ENCODE measurements at regions not wholly inside any gene's neighbourhood (a gene's known extent, or its start where the extent isn't known, plus 50 kb on each side); places are given as distances from the start of the nearest gene placed in this dataset.

- Histone ChIP-seq H3K27ac (ENCODE audit: low read depth, low read length) (no peak overlapping the region), H3K9me3 (ENCODE audit: low read length) (no peaks in the 10 kb centered on the region), H3K4me1 (ENCODE audit: insufficient read depth, low read length) (no peaks in the 10 kb centered on the region), H3K36me3 (ENCODE audit: insufficient read depth, low read length) (no peaks in the 10 kb centered on the region), H3K4me3 (ENCODE audit: low read length) (no peak overlapping the region), H3K27me3 (ENCODE audit: insufficient read depth, low read length, poor library complexity, severe bottlenecking) (no peaks in the 10 kb centered on the region)
- no peak for DNase-seq
- peaks cover 0 to 7% (median 5%) of the 10 kb centered on the region in 5 donors for H3K9me3 Mint-ChIP-seq
- H3K36me3 Mint-ChIP-seq: no peaks in the 10 kb centered on the region
- H3K27me3 Mint-ChIP-seq: peaks cover 25 to 59% of the 10 kb centered on the region in 2 donors
- ChIA-PET POLR2A (no interaction called here), CTCF (no interaction called here)
- H3K27ac Mint-ChIP-seq: no peak overlapping the region
- no peak overlapping the region for H3K4me3 Mint-ChIP-seq
- H3K4me1 Mint-ChIP-seq: no peaks in the 10 kb centered on the region
Observed at GRCh38 chr5:176711883-176712282, 64.6 kb downstream of the TSPAN17 start.

DNA sequence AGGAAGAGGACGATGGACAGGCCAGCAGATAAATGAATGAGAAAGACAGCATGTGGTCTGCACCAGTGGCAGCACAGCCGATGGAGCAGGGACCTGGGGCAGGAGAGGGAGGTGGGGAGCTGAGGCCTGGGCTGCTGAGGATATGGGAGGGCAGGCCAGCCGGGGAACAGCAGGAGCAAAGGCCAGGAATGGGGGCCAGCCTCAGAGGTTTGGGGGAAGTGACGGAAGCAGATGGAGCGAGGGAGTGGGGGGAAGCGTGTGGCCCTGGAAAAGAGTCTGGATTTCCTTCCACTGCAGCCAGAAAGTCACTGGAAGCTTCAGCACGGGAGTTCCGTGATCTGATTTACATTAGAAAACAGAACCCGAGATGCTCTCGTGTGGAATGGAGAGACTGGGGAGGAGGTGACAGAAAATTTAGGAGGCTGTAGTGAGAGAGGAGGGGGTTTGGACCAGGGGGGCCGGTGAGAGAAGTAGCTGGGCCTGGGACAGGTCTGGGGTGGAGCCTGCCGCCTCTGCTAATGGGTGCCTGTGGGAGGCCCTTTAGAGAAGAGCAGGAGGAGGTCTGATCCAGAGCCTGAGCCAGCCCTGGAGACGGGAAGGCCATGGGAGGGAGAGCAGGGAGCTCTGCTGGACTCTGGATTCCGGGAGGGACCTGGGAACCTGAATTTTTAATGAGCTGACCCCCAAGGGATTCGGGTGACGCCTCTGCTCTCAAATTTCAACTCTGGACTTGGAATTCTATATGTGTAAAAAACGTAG lies 65.4 kb downstream of the TSPAN17 start:
- Mint-ChIP-seq H3K27ac (no peak overlapping the region), H3K9me3 (peaks cover 0 to 7% (median 5%) of the 10 kb centered on the region in 5 donors), H3K36me3 (no peaks in the 10 kb centered on the region), H3K4me3 (no peak overlapping the region), H3K27me3 (peaks cover 28 to 66% of the 10 kb centered on the region in 2 donors), H3K4me1 (no peaks in the 10 kb centered on the region)
- Histone ChIP-seq H3K27me3 (ENCODE audit: insufficient read depth, low read length, poor library complexity, severe bottlenecking) (no peaks in the 10 kb centered on the region), H3K27ac (ENCODE audit: low read depth, low read length) (no peak overlapping the region), H3K4me3 (ENCODE audit: low read length) (no peak overlapping the region), H3K36me3 (ENCODE audit: insufficient read depth, low read length) (no peaks in the 10 kb centered on the region), H3K9me3 (ENCODE audit: low read length) (no peaks in the 10 kb centered on the region), H3K4me1 (ENCODE audit: insufficient read depth, low read length) (no peaks in the 10 kb centered on the region)
- ChIA-PET POLR2A (no interaction called here), CTCF (no interaction called here)
- DNase-seq: no peak

DNA sequence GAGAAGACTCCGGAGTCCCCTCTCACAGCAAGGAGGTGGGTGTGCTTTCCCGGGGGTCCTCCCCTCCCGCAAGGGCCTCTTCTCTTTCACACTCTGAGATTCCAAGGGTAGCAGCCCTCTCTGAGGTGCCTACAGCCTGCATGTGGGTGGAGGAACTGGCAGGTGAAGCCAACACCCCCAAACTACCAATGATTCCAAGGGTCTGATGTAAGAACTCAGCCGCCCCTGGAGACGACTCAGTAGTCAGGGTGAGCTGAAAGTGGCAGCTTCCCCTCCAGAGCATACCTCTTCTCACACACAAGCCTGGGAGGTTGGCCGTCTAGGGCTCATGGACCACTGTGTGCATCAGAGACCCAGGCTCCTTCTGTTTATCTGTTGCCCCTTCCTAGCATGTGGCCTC lies 66.1 kb downstream of the TSPAN17 start:
- ChIA-PET CTCF (no interaction called here), POLR2A (no interaction called here)
- no peaks in the 10 kb centered on the region for H3K36me3 Mint-ChIP-seq
- H3K4me1 ChIP-seq (ENCODE audit: insufficient read depth, low read length): no peaks in the 10 kb centered on the region
- no peaks in the 10 kb centered on the region for H3K27me3 ChIP-seq (ENCODE audit: insufficient read depth, low read length, poor library complexity, severe bottlenecking)
- no peak overlapping the region for H3K27ac ChIP-seq (ENCODE audit: low read depth, low read length)
- no peaks in the 10 kb centered on the region for H3K36me3 ChIP-seq (ENCODE audit: insufficient read depth, low read length)
- peaks cover 0 to 7% (median 5%) of the 10 kb centered on the region in 5 donors for H3K9me3 Mint-ChIP-seq
- H3K9me3 ChIP-seq (ENCODE audit: low read length): no peaks in the 10 kb centered on the region
- H3K4me3 ChIP-seq (ENCODE audit: low read length): no peak overlapping the region
- no peak overlapping the region for H3K4me3 Mint-ChIP-seq
- peaks cover 32 to 71% of the 10 kb centered on the region in 2 donors for H3K27me3 Mint-ChIP-seq
- H3K27ac Mint-ChIP-seq: no peak overlapping the region
- no peak for DNase-seq
- H3K4me1 Mint-ChIP-seq: no peaks in the 10 kb centered on the region

DNA sequence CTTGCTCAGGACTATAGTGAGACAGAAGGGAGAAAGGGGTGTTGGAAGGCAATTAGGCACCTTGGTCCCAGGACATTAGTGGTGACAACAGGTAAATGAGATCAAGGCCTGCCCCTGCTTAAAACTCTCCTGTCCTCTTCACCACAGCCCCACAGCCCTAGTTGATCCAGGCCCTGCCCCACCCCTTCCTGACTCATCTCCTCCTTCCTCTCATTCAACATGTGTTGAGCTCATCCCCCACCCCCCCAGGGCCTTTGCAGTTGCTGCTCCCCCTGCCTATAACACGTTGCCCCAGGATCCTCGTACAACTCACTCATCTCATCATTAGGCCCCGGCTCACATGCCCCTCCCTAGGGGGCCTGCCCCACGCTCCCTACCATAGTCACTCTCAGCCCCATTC lies 66.8 kb downstream of the TSPAN17 start:
- Histone ChIP-seq H3K27me3 (ENCODE audit: insufficient read depth, low read length, poor library complexity, severe bottlenecking) (no peaks in the 10 kb centered on the region), H3K36me3 (ENCODE audit: insufficient read depth, low read length) (no peaks in the 10 kb centered on the region), H3K4me3 (ENCODE audit: low read length) (no peak overlapping the region), H3K27ac (ENCODE audit: low read depth, low read length) (no peak overlapping the region), H3K4me1 (ENCODE audit: insufficient read depth, low read length) (no peaks in the 10 kb centered on the region), H3K9me3 (ENCODE audit: low read length) (no peaks in the 10 kb centered on the region)
- Mint-ChIP-seq H3K9me3 (peaks cover 0 to 7% (median 5%) of the 10 kb centered on the region in 5 donors), H3K36me3 (no peaks in the 10 kb centered on the region), H3K27ac (no peak overlapping the region), H3K4me3 (no peak overlapping the region), H3K4me1 (no peaks in the 10 kb centered on the region), H3K27me3 (peaks cover 38 to 73% of the 10 kb centered on the region in 2 donors)
- CTCF ChIA-PET: no interaction called here
- no peak for DNase-seq
- POLR2A ChIA-PET: no interaction called here

DNA sequence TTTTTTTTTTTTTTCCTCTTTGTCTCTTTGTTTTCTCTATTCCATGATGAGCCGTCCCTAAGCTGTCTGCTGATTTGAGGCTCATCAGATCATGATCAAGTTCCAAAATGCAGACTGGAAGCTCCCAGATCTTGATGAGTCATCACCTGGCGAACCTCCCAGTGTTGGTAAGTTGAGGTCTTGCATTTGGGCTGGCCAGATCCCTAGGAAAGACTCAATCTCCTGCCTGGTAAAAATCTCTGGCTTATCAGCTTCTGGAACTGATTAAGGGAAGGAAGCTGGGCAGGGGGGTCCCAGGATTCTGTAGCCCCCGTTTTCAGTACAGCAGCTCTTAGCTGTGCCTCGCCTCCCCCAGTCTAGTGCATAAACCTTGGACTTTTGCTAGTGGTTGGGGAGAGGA lies 69.0 kb downstream of the TSPAN17 start:
- peaks cover 0 to 2% (median 0%) of the 10 kb centered on the region in 3 donors for H3K4me1 Mint-ChIP-seq
- Histone ChIP-seq H3K36me3 (ENCODE audit: insufficient read depth, low read length) (no peaks in the 10 kb centered on the region), H3K4me1 (ENCODE audit: insufficient read depth, low read length) (no peaks in the 10 kb centered on the region), H3K27ac (ENCODE audit: low read depth, low read length) (no peak overlapping the region), H3K9me3 (ENCODE audit: low read length) (no peaks in the 10 kb centered on the region), H3K4me3 (ENCODE audit: low read length) (no peak overlapping the region), H3K27me3 (ENCODE audit: insufficient read depth, low read length, poor library complexity, severe bottlenecking) (no peaks in the 10 kb centered on the region)
- peaks cover 41 to 72% of the 10 kb centered on the region in 2 donors for H3K27me3 Mint-ChIP-seq
- ChIA-PET POLR2A (no interaction called here), CTCF (no interaction called here)
- no peak overlapping the region for H3K27ac Mint-ChIP-seq
- H3K9me3 Mint-ChIP-seq: peaks cover 0 to 7% (median 5%) of the 10 kb centered on the region in 5 donors
- no peak overlapping the region for H3K4me3 Mint-ChIP-seq
- no peaks in the 10 kb centered on the region for H3K36me3 Mint-ChIP-seq
- DNase-seq: no peak

- H3K4me1 Mint-ChIP-seq: peaks cover 16 to 19% (median 17%) of the 10 kb centered on the region in 3 donors
- H3K4me3 Mint-ChIP-seq: no peak overlapping the region
- Histone ChIP-seq H3K4me1 (ENCODE audit: insufficient read depth, low read length) (peaks cover 19% of the 10 kb centered on the region), H3K27me3 (ENCODE audit: insufficient read depth, low read length, poor library complexity, severe bottlenecking) (no peaks in the 10 kb centered on the region), H3K9me3 (ENCODE audit: low read length) (no peaks in the 10 kb centered on the region), H3K4me3 (ENCODE audit: low read length) (no peak overlapping the region), H3K27ac (ENCODE audit: low read depth, low read length) (no peak overlapping the region), H3K36me3 (ENCODE audit: insufficient read depth, low read length) (no peaks in the 10 kb centered on the region)
- H3K36me3 Mint-ChIP-seq: no peaks in the 10 kb centered on the region
- H3K27me3 Mint-ChIP-seq: peaks cover 29 to 59% of the 10 kb centered on the region in 2 donors
- CTCF ChIA-PET: no interaction called here
- no peak for DNase-seq
- H3K9me3 Mint-ChIP-seq: peaks cover 0 to 7% (median 1%) of the 10 kb centered on the region in 5 donors
- H3K27ac Mint-ChIP-seq: no peak overlapping the region
- POLR2A ChIA-PET: no interaction called here
Observed at GRCh38 chr5:176719113-176719739, 71.9 kb downstream of the TSPAN17 start.

- CTCF ChIA-PET: no interaction called here
Observed at GRCh38 chr5:176721509-176721908, 74.2 kb downstream of the TSPAN17 start.

GRCh38 chr5:176722757-176723156 lies 75.5 kb downstream of the TSPAN17 start:
- no peaks in the 10 kb centered on the region for H3K9me3 ChIP-seq (ENCODE audit: low read length)
- Mint-ChIP-seq H3K36me3 (no peaks in the 10 kb centered on the region), H3K4me1 (peaks cover 29 to 39% (median 32%) of the 10 kb centered on the region in 3 donors), H3K27ac (peak overlapping the region in 4 of 8 donors; percentile 22 to 86 (median 58)), H3K27me3 (peaks cover 18 to 59% of the 10 kb centered on the region in 2 donors), H3K4me3 (peak overlapping the region in 4 of 7 donors; percentile 48 to 59 (median 52)), H3K9me3 (no peaks in the 10 kb centered on the region)
- ChIA-PET POLR2A (no interaction called here), CTCF (interaction anchor here (1.2 kb wide), 1 partner anchor 65 kb away, joined by 3 read pairs; no protein-coding TSS in a partner anchor)
- no peaks in the 10 kb centered on the region for H3K36me3 ChIP-seq (ENCODE audit: insufficient read depth, low read length)
- peaks cover 19% of the 10 kb centered on the region for H3K4me1 ChIP-seq (ENCODE audit: insufficient read depth, low read length)
- H3K4me3 ChIP-seq (ENCODE audit: low read length): no peak overlapping the region
- H3K27me3 ChIP-seq (ENCODE audit: insufficient read depth, low read length, poor library complexity, severe bottlenecking): no peaks in the 10 kb centered on the region
- no peak for DNase-seq
- no peak overlapping the region for H3K27ac ChIP-seq (ENCODE audit: low read depth, low read length)

More at GRCh38 chr5:176721509-176721908, 74.2 kb downstream of the TSPAN17 start:
- H3K27ac ChIP-seq (ENCODE audit: low read depth, low read length): no peak overlapping the region
- H3K4me1 ChIP-seq (ENCODE audit: insufficient read depth, low read length): peaks cover 19% of the 10 kb centered on the region
- H3K27me3 Mint-ChIP-seq: peaks cover 21 to 62% of the 10 kb centered on the region in 2 donors
- DNase-seq: no peak
- H3K27ac Mint-ChIP-seq: peak overlapping the region in 1 of 8 donors; percentile 19
- peaks cover 29 to 35% (median 32%) of the 10 kb centered on the region in 3 donors for H3K4me1 Mint-ChIP-seq
- H3K36me3 Mint-ChIP-seq: no peaks in the 10 kb centered on the region
- H3K9me3 ChIP-seq (ENCODE audit: low read length): no peaks in the 10 kb centered on the region
- H3K4me3 Mint-ChIP-seq: peak overlapping the region in 1 of 7 donors; percentile 55
- H3K9me3 Mint-ChIP-seq: no peaks in the 10 kb centered on the region
- H3K36me3 ChIP-seq (ENCODE audit: insufficient read depth, low read length): no peaks in the 10 kb centered on the region
- POLR2A ChIA-PET: no interaction called here
- H3K4me3 ChIP-seq (ENCODE audit: low read length): no peak overlapping the region
- no peaks in the 10 kb centered on the region for H3K27me3 ChIP-seq (ENCODE audit: insufficient read depth, low read length, poor library complexity, severe bottlenecking)

Measured in CD8-positive, alpha-beta memory T cell (primary cell).